Adrenal gland (tissue), 9 donors: ENCODE measurements at regions not wholly inside any gene's neighbourhood (a gene's known extent, or its start where the extent isn't known, plus 50 kb on each side); places are given as distances from the start of the nearest gene placed in this dataset.

Source experiments
- DNase-seq, 7 donors: peaks; one replicate each; pipeline ENCODE4 v3.0.0-alpha.2; 2019 to 2020
- H3K27ac ChIP-seq, 5 donors: fragments of 200-600 bp; sonication (generic) in 4 of 5; 1 replicate in 3 of 5; 2 replicates in 2 of 5; pipeline versions ENCODE4 v1.5.1 to v1.8.0; 2016 to 2020; ENCODE audit warnings: mild to moderate bottlenecking in 1 of 5
- H3K27me3 ChIP-seq: fragments of 200-600 bp; 2 replicates; pipeline ENCODE4 v1.8.0; 2021
- H3K36me3 ChIP-seq, 2 donors: fragments of 200-600 bp; replicated peaks in 1 of 2; 1 replicate in 1 of 2; 2 replicates in 1 of 2; pipeline versions ENCODE4 v1.5.1 to v1.8.0; 2018 to 2022
- H3K4me1 ChIP-seq, 2 donors: fragments of 200-600 bp; replicated peaks in 1 of 2; 1 replicate in 1 of 2; 2 replicates in 1 of 2; pipeline versions ENCODE4 v1.5.1 to v1.8.0; 2018 to 2021
- H3K4me3 ChIP-seq, 4 donors: fragments of 200-600 bp; sonication (generic) in 3 of 4; one replicate each; pipeline ENCODE4 v1.5.1; 2016 to 2018
- H3K9me3 ChIP-seq, 3 donors: fragments of 200-600 bp; sonication (generic) in 1 of 3; replicated peaks in 1 of 3; 1 replicate in 2 of 3; 2 replicates in 1 of 3; pipeline versions ENCODE4 v1.5.1 to v1.8.0; 2016 to 2021
- POLR2A ChIP-seq, 2 donors: fragments of 450-650 bp; IDR thresholded peaks; one replicate each; pipeline ENCODE4 v1.6.1; 2017; ENCODE audit warnings: antibody characterized with exemption in 2 of 2, mild to moderate bottlenecking in 2 of 2, moderate library complexity in 1 of 2
- WGBS, 4 donors: extraction: QIAGEN DNeasy Blood & Tissue Kit in 2 of 4; methylation state at CpG; one replicate each; pipeline versions ENCODE4 v1.1.5 to v1.1.7; 2013 to 2017; 5-methylcytosine and 5-hydroxymethylcytosine counted together
- intact Hi-C, 2 donors: fragments of 100-400 bp; cut with DNase I; formaldehyde crosslinking; loops; one replicate each; pipeline versions ENCODE4 v1.14.1 to v1.15.0; 2022 to 2023
- TF ChIP-seq, protein P1 (sequence below), 6 experiments: fragments of 450-650 bp in 4 of 6; fragments of 200-600 bp in 2 of 6; sonication (generic) in 1 of 6; IDR thresholded peaks; 1 replicate in 5 of 6; 2 replicates in 1 of 6; pipeline versions ENCODE4 v1.5.1 to v1.8.0; 2016 to 2021; ENCODE audit warnings: antibody characterized with exemption in 6 of 6, mild to moderate bottlenecking in 2 of 6, moderate library complexity in 1 of 6
- donor health status: healthy with polysubstance abuse.
- donor health status: Bipolar disorder and iron deficiency.
- donor health status: DM: yes; HTN: yes; CAD: no.
- donor health status: DM: no; HTN: no; CAD: no.
- donor health status: DM: no; HTN: no; CAD: no.

DNA sequence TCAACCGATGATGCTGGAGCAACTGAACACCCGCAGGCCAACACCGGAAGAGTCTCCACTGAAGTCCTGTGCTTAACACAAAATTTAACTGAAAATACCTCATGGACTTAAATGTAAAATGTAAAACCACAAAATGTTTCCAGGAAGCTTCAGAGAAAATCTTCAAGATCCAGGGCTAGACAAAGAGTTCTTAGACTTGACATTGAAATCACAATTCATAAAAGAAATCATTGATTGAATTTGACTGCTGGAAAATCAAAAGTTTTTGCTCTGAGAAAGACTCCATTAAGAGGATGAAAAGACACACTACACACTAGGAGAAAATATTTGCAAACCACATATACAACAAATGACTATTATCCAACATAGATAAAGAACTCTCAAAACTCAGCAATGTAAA, 234.7 kb upstream of the PPP2R2D start:
- TF ChIP-seq, protein P1, sequence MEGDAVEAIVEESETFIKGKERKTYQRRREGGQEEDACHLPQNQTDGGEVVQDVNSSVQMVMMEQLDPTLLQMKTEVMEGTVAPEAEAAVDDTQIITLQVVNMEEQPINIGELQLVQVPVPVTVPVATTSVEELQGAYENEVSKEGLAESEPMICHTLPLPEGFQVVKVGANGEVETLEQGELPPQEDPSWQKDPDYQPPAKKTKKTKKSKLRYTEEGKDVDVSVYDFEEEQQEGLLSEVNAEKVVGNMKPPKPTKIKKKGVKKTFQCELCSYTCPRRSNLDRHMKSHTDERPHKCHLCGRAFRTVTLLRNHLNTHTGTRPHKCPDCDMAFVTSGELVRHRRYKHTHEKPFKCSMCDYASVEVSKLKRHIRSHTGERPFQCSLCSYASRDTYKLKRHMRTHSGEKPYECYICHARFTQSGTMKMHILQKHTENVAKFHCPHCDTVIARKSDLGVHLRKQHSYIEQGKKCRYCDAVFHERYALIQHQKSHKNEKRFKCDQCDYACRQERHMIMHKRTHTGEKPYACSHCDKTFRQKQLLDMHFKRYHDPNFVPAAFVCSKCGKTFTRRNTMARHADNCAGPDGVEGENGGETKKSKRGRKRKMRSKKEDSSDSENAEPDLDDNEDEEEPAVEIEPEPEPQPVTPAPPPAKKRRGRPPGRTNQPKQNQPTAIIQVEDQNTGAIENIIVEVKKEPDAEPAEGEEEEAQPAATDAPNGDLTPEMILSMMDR (IDR thresholded peaks at IDR 0.05), result no peak
- no peak for TF ChIP-seq POLR2A (IDR thresholded peaks at IDR 0.05)
- H3K4me1 ChIP-seq, result no peaks in the 10 kb centered on the region
- H3K36me3 ChIP-seq, result no peaks in the 10 kb centered on the region
- 95 to 98% (median 97%) methylated on average over 3 of the region's 3 CpGs for WGBS, 4 donors
- no peaks in the 10 kb centered on the region for H3K27me3 ChIP-seq
- no peak overlapping the region for H3K4me3 ChIP-seq
- no peak overlapping the region for H3K27ac ChIP-seq
- intact Hi-C loops, result no loop called here
- no peaks in the 10 kb centered on the region for H3K9me3 ChIP-seq
- no peak for DNase-seq

DNA sequence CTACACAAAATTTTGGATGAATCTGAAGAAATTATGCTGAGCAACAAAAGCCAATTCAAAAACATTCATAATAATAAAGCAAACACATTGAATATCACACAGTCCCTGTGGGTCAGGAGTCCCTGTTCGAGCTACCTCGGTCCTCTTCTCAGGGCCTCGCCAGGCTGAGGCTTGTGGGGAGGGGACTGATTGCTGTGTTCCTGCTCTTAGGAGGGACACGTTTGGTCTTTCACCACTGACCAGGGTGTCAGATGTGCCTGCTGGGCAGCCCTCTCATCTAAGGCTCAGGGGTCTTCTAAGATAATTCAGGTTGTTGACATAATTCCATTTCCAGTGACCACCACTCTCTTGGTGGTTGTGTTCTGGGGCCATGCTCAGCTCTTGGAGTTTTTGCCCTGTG, 233.8 kb upstream of the PPP2R2D start:
- Histone ChIP-seq H3K4me3 (no peak overlapping the region), H3K36me3 (no peaks in the 10 kb centered on the region), H3K27ac (no peak overlapping the region), H3K9me3 (peaks cover 0 to 4% (median 0%) of the 10 kb centered on the region in 3 donors), H3K27me3 (no peaks in the 10 kb centered on the region), H3K4me1 (no peaks in the 10 kb centered on the region)
- no peak for DNase-seq
- WGBS, 4 donors, result 68 to 92% (median 80%) methylated on average over 4 of the region's 4 CpGs
- intact Hi-C loops, result no loop called here
- no peak for TF ChIP-seq POLR2A (IDR thresholded peaks at IDR 0.05)
- TF ChIP-seq, protein P1 (IDR thresholded peaks at IDR 0.05), result no peak

DNA sequence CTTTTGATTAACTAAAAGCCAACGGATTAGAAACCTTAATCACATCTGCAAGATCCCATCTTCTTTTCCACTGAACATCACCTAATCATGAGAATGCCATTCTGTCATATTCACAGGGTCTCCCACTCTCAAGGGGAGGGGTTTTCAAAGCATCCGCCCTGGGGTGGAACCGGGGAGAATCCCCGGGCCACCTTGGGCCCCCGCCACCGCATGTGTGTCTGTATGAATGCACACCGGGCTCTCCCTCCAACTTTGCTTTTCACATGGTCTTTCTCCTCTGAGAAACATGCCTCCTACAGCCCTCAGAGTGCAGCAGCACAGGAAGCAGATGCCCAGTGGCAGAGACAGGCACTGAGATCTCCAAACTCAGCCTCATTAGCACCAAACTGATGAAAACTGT, 233.2 kb upstream of the PPP2R2D start:
- peaks cover 0 to 7% (median 0%) of the 10 kb centered on the region in 3 donors for H3K9me3 ChIP-seq
- no peaks in the 10 kb centered on the region for H3K36me3 ChIP-seq
- no peak overlapping the region for H3K4me3 ChIP-seq
- H3K4me1 ChIP-seq, result no peaks in the 10 kb centered on the region
- no peaks in the 10 kb centered on the region for H3K27me3 ChIP-seq
- H3K27ac ChIP-seq, result no peak overlapping the region
- WGBS, 4 donors, result 86 to 89% (median 88%) methylated on average over 6 to 7 of the region's 7 CpGs
- DNase-seq, result no peak
- TF ChIP-seq, protein P1 (IDR thresholded peaks at IDR 0.05), result no peak
- no peak for TF ChIP-seq POLR2A (IDR thresholded peaks at IDR 0.05)
- intact Hi-C loops, result no loop called here

DNA sequence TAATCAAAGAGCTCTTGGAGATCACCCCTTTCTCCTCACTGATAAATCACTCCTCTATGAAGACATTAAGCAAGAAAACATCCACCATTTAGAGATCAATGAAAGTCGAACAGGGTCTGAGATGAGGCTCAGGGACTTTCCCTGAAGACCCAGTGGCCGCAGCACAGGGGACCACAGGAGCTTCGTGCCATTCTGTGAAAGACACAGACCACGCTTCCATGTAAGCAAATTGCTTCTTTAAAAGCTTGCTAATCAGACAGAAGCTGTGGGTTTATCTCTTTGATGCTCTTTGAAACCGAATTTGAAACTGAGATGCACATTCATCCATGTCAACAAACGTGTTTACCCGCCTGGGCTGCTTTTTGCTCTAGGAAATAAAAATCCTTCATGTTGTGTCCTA, 231.9 kb upstream of the PPP2R2D start:
- WGBS, 4 donors, result 39 to 59% (median 45%) methylated on average over 7 of the region's 7 CpGs
- Histone ChIP-seq H3K4me1 (no peaks in the 10 kb centered on the region), H3K27ac (no peak overlapping the region), H3K27me3 (no peaks in the 10 kb centered on the region), H3K36me3 (no peaks in the 10 kb centered on the region), H3K4me3 (no peak overlapping the region), H3K9me3 (peaks cover 0 to 7% (median 0%) of the 10 kb centered on the region in 3 donors)
- TF ChIP-seq, protein P1 (IDR thresholded peaks at IDR 0.05), result no peak
- no peak for TF ChIP-seq POLR2A (IDR thresholded peaks at IDR 0.05)
- no peak for DNase-seq
- intact Hi-C loops, result no loop called here
